H54 (cell line): ENCODE measurements at regions not wholly inside any gene's neighbourhood (a gene's known extent, or its start where the extent isn't known, plus 50 kb on each side); places are given as distances from the start of the nearest gene placed in this dataset.

Source experiments
- DNase-seq: peaks from one replicate; pipeline ENCODE4 v3.0.0; 2011; ENCODE audit warnings: low spot score, mixed read lengths; ENCODE audit not compliant: insufficient read length
- FAIRE-seq: peaks from 3 replicates; lab custom pipeline; 2011; peaks lifted over from hg19 to GRCh38; lab: Jason Lieb, UNC
- POLR2A ChIP-seq: IDR thresholded peaks from 2 replicates; pipeline ENCODE4 v1.6.1; 2011; ENCODE audit warnings: low read depth, mild to moderate bottlenecking, low read length

GRCh38 chr3:178174201-178174915 lies 361.9 kb upstream of the KCNMB2 start:
- FAIRE-seq (no peak), DNase-seq (no peak)

GRCh38 chr3:178181088-178181487 lies 355.1 kb upstream of the KCNMB2 start:
- no peak for TF ChIP-seq POLR2A
- FAIRE-seq = no peak
- no peak for DNase-seq

More at GRCh38 chr3:178174201-178174915, 361.9 kb upstream of the KCNMB2 start:
- no peak for TF ChIP-seq POLR2A

DNA sequence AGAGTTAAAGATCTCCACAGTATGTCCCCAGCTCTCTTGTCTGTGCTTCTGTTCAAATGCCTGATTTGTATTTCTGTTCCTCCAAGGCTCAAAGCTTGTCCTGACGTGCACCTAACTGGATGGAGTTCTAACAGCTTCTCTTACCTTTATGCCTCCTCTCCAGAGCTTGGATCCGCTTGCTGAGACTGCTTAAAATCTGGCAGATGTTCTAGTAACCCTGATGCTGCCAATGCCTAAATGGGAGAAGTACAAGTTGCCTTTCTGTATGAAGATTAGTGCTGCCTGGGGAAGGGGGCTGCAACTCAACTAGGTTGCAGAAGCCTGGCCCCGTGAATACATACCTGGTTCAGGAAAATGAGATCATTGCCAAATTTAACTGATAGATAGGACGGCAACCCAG lies 354.5 kb upstream of the KCNMB2 start:
- no peak for TF ChIP-seq POLR2A
- DNase-seq (no peak), FAIRE-seq (no peak)

DNA sequence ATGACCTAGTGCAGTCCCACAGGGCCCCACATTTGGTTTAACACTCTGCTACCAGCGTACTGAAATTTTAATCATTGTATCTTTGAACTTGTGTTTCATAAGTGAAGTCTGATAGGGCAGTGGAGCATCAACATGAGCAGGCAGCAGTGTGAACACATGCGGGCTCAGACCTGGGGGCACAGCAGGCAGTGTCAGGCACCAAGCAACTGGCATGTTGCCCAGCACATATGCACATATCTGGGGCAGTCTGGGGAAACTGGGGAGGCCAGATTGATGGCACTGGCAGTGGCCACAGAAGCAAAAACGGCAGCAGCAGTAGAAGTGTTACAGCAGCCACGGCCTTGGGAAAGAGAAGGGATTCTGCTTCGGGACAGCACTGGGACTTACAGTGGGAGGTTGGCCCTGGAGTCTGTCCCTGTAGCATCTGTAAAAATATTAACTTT lies 353.9 kb upstream of the KCNMB2 start:
- no peak for FAIRE-seq

GRCh38 chr3:178184833-178185232 lies 351.4 kb upstream of the KCNMB2 start:
- DNase-seq (no peak), FAIRE-seq (no peak)
- no peak for TF ChIP-seq POLR2A

More for the DNA sequence above, 353.9 kb upstream of the KCNMB2 start:
- TF ChIP-seq POLR2A = no peak
- no peak for DNase-seq

DNA sequence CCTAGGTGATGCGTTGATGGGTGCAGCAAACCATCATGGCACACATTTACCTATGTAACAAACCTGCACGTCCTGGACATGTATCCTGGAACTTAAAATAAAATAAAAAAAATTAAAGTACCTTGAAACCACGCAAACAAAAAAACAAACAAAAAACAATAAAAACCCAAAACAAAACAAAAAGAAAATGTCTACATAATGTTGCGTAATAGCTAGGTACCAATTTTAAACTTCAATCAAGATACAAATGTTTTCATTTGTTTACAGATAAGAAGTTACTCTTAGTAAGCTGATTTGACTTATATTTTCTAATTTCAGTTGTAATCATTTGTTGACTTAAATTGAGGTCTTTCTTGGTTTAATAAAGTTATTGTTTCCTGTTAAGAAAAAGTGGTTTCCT lies 349.6 kb upstream of the KCNMB2 start:
- no peak for FAIRE-seq
- no peak for TF ChIP-seq POLR2A
- DNase-seq = no peak

GRCh38 chr3:178189854-178190253 lies 346.4 kb upstream of the KCNMB2 start:
- TF ChIP-seq POLR2A = no peak
- no peak for DNase-seq
- no peak for FAIRE-seq

GRCh38 chr3:178193846-178194245 lies 342.4 kb upstream of the KCNMB2 start:
- no peak for TF ChIP-seq POLR2A
- DNase-seq (no peak), FAIRE-seq (no peak)

- no peak for TF ChIP-seq POLR2A
- no peak for DNase-seq
- no peak for FAIRE-seq
These were observed 341.7 kb upstream of the KCNMB2 start for GRCh38 chr3:178194539-178194938.

GRCh38 chr3:178195824-178196223 lies 340.4 kb upstream of the KCNMB2 start:
- no peak for TF ChIP-seq POLR2A
- DNase-seq = no peak
- peak; percentile 41 for FAIRE-seq

- no peak for TF ChIP-seq POLR2A
- no peak for FAIRE-seq
These were observed 337.9 kb upstream of the KCNMB2 start for GRCh38 chr3:178198329-178198728.

DNA sequence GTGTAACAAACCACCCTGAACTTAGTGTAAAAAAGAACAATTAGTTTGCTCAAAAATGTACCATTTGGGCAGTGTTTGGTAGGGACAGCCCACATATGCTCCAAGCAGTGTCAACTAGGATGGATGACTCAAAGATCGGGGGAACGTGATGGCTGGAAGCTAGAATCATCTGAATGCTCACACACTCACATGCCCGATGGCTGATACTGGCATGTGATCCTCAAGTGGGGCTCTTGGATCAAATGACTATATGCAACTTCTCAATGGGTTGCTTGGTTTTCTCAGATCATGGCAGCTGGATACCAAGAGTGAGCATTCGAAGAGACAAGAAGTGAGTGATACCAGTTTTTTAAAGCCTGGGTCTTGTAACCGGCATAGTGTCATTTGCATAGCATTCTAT lies 335.9 kb upstream of the KCNMB2 start:
- TF ChIP-seq POLR2A = no peak
- no peak for DNase-seq
- no peak for FAIRE-seq

More at GRCh38 chr3:178198329-178198728, 337.9 kb upstream of the KCNMB2 start:
- no peak for DNase-seq

- FAIRE-seq (no peak), DNase-seq (no peak)
- no peak for TF ChIP-seq POLR2A
These were observed 334.5 kb upstream of the KCNMB2 start for GRCh38 chr3:178201714-178202113.

DNA sequence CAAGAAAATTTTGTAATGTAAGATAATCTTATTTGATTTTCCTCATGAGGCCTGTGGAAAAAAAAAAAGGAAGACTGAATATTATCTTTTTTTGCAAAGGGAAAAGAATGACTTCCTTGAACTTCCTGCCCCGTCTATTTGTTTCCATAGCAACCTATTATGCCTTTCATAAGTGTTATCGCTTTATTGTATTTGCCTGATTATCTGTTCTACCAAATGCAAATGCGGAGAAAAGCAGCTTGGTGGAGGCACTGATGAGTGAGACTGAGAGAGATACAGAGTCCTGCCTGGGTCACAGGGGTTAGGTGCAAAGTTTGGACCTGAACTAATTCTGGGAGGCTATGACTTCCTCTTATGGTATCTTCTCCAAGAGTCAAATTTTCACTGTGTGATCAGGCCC lies 334.0 kb upstream of the KCNMB2 start:
- FAIRE-seq (no peak), DNase-seq (no peak)
- no peak for TF ChIP-seq POLR2A

- no peak for TF ChIP-seq POLR2A
- DNase-seq = no peak
- no peak for FAIRE-seq
These were observed 333.1 kb upstream of the KCNMB2 start for GRCh38 chr3:178203165-178203564.
